SKM-1 (cell line): ENCODE measurements at regions not wholly inside any gene's neighbourhood (a gene's known extent, or its start where the extent isn't known, plus 50 kb on each side); places are given as distances from the start of the nearest gene placed in this dataset.

Source experiments
- DNase-seq: peaks from one replicate; lab custom pipeline; 2025; ENCODE audit not compliant: unreplicated experiment; lab: John Stamatoyannopoulos, UW

- DNase-seq, result peak; percentile 54
Observed at GRCh38 chr4:82038936-82039335, 334.9 kb downstream of the HNRNPD start.

GRCh38 chr4:82036181-82036580 lies 337.6 kb downstream of the HNRNPD start:
- DNase-seq, result no peak

GRCh38 chr4:82034878-82035277 lies 338.9 kb downstream of the HNRNPD start:
- no peak for DNase-seq

GRCh38 chr4:82033862-82034261 lies 339.9 kb downstream of the HNRNPD start:
- no peak for DNase-seq

GRCh38 chr4:82031376-82031927 lies 342.3 kb downstream of the HNRNPD start:
- no peak for DNase-seq

- DNase-seq, result no peak
Observed at GRCh38 chr4:82017680-82018079, 356.1 kb downstream of the HNRNPD start.

- DNase-seq, result no peak
Observed at GRCh38 chr4:82005158-82005557, 368.6 kb downstream of the HNRNPD start.

- no peak for DNase-seq
Observed at GRCh38 chr4:81997313-81997712, 376.5 kb downstream of the HNRNPD start.

GRCh38 chr4:81990898-81991297 lies 382.9 kb downstream of the HNRNPD start:
- DNase-seq, result no peak

GRCh38 chr4:81990211-81990610 lies 383.6 kb downstream of the HNRNPD start:
- DNase-seq, result no peak

GRCh38 chr4:81989202-81989601 lies 384.6 kb downstream of the HNRNPD start:
- DNase-seq, result no peak

GRCh38 chr4:81988178-81988577 lies 385.6 kb downstream of the HNRNPD start:
- DNase-seq, result no peak

GRCh38 chr4:81984746-81985145 lies 389.0 kb downstream of the HNRNPD start:
- no peak for DNase-seq

GRCh38 chr4:81982846-81983540 lies 390.8 kb downstream of the HNRNPD start:
- peak; percentile 40 for DNase-seq

- no peak for DNase-seq
Observed at GRCh38 chr4:81981218-81981617, 392.6 kb downstream of the HNRNPD start.

- no peak for DNase-seq
Observed at GRCh38 chr4:81974523-81974922, 399.3 kb downstream of the HNRNPD start.

GRCh38 chr4:81971637-81972381 lies 402.0 kb downstream of the HNRNPD start:
- DNase-seq, result no peak

GRCh38 chr4:81971061-81971460 lies 402.7 kb downstream of the HNRNPD start:
- no peak for DNase-seq

GRCh38 chr4:81970454-81970853 lies 403.3 kb downstream of the HNRNPD start:
- no peak for DNase-seq

- DNase-seq, result no peak
Observed at GRCh38 chr4:81966676-81967075, 407.1 kb downstream of the HNRNPD start.

- no peak for DNase-seq
Observed at GRCh38 chr4:81965911-81966310, 407.9 kb downstream of the HNRNPD start.

GRCh38 chr4:81965454-81965853 lies 408.3 kb downstream of the HNRNPD start:
- no peak for DNase-seq

GRCh38 chr4:81963763-81964020 lies 410.1 kb downstream of the HNRNPD start:
- no peak for DNase-seq
